ENCODE measurements at regions not wholly inside any gene's neighbourhood (a gene's known extent, or its start where the extent isn't known, plus 50 kb on each side); places are given as distances from the start of the nearest gene placed in this dataset.

DNA sequence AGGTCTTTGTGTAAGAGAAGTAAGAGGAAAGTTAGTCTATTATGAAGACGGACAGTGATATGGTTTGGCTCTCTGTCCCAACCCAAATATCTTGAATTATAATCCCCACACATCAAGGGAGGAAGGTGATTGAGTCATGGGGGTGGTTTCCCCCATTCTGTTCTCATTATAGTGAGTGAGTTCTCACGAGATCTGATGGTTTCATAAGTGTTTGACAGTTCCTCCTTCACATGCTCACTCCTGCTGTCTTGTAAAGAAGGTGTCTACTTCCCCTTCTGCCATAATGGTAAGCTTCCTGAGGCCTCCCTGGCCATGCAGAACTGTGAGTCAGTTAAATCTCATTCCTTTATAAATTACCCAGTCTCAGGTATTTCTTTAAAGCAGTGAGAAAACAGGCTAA, 67.6 kb downstream of the NEURL3 start:
- TF ChIP-seq, protein P1, sequence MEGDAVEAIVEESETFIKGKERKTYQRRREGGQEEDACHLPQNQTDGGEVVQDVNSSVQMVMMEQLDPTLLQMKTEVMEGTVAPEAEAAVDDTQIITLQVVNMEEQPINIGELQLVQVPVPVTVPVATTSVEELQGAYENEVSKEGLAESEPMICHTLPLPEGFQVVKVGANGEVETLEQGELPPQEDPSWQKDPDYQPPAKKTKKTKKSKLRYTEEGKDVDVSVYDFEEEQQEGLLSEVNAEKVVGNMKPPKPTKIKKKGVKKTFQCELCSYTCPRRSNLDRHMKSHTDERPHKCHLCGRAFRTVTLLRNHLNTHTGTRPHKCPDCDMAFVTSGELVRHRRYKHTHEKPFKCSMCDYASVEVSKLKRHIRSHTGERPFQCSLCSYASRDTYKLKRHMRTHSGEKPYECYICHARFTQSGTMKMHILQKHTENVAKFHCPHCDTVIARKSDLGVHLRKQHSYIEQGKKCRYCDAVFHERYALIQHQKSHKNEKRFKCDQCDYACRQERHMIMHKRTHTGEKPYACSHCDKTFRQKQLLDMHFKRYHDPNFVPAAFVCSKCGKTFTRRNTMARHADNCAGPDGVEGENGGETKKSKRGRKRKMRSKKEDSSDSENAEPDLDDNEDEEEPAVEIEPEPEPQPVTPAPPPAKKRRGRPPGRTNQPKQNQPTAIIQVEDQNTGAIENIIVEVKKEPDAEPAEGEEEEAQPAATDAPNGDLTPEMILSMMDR (conservative IDR thresholded peaks at IDR 0.05; ENCODE audit: low read depth, low read length): no peak
- TF ChIP-seq MXI1 (IDR thresholded peaks at IDR 0.05; ENCODE audit: borderline replicate concordance, low read depth, low read length) (no peak), USF2 (IDR thresholded peaks at IDR 0.05; ENCODE audit: low read depth, low read length) (no peak), POLR2A (IDR thresholded peaks at IDR 0.05; ENCODE audit: low read depth, low read length) (no peak), MAFK (IDR thresholded peaks at IDR 0.05; ENCODE audit: low read depth, low read length) (no peak), CEBPB (IDR thresholded peaks at IDR 0.05; ENCODE audit: low read depth, low read length) (no peak), RCOR1 (IDR thresholded peaks at IDR 0.05; ENCODE audit: insufficient replicate concordance, low read length) (no peak), FOS (IDR thresholded peaks at IDR 0.05; ENCODE audit: low read depth, low read length) (no peak)
